ENCODE measurements at regions not wholly inside any gene's neighbourhood (a gene's known extent, or its start where the extent isn't known, plus 50 kb on each side); places are given as distances from the start of the nearest gene placed in this dataset.

GRCh38 chr6:170117111-170117972 lies 173.5 kb downstream of the DLL1 start:
- no peak for DNase-seq (ENCODE audit: extremely low read depth in 1 of 2, low read depth in 1 of 2)

- no peak for DNase-seq (ENCODE audit: extremely low read depth in 1 of 2, low read depth in 1 of 2)
Observed at GRCh38 chr6:170116636-170117035, 174.2 kb downstream of the DLL1 start.

- no peak for DNase-seq (ENCODE audit: extremely low read depth in 1 of 2, low read depth in 1 of 2)
Observed at GRCh38 chr6:170114956-170115855, 175.7 kb downstream of the DLL1 start.

- DNase-seq (ENCODE audit: extremely low read depth in 1 of 2, low read depth in 1 of 2): no peak
Observed at GRCh38 chr6:170114187-170114945, 176.5 kb downstream of the DLL1 start.

GRCh38 chr6:170113141-170113540 lies 177.7 kb downstream of the DLL1 start:
- no peak for DNase-seq (ENCODE audit: extremely low read depth in 1 of 2, low read depth in 1 of 2)

GRCh38 chr6:170112583-170112860 lies 178.4 kb downstream of the DLL1 start:
- DNase-seq (ENCODE audit: extremely low read depth in 1 of 2, low read depth in 1 of 2): no peak

DNA sequence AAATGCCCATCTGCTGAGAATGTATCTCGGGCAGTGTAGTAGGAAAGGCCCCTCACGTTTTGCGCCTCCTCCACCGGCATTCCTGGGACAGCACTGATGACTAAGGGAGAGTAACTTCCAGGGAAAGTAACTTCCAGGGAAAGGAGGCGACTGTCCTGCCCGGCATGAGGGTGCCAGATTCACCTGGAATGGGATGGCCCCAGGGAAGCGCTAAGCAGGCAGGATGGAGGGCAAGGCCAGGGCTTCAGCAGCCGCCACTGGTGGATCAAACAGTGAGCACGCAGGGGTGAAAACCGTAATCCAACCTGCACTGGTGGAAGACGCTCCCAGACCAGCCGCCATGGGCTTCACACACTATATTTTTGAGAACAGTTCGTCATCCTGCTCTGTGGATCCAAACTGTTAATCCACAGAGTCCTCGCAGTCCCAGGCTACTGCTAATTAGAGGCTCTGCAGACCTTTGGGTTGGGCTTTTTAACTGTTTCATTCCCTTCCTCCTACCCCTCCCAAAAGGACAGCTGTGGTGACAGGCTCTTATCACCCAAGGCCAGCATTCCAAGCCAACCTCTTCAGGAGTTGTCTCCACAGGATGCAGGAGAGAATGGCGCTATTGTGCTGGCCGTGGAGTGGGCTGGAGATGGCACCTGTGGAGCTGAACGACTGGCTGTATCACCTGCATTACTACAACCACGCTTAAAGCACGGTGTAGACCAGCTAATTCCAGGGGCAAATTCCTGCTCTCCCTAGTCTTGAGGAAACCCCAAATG lies 178.9 kb downstream of the DLL1 start:
- DNase-seq (ENCODE audit: extremely low read depth in 1 of 2, low read depth in 1 of 2): no peak

GRCh38 chr6:170111141-170111664 lies 179.7 kb downstream of the DLL1 start:
- no peak for DNase-seq (ENCODE audit: extremely low read depth in 1 of 2, low read depth in 1 of 2)

DNA sequence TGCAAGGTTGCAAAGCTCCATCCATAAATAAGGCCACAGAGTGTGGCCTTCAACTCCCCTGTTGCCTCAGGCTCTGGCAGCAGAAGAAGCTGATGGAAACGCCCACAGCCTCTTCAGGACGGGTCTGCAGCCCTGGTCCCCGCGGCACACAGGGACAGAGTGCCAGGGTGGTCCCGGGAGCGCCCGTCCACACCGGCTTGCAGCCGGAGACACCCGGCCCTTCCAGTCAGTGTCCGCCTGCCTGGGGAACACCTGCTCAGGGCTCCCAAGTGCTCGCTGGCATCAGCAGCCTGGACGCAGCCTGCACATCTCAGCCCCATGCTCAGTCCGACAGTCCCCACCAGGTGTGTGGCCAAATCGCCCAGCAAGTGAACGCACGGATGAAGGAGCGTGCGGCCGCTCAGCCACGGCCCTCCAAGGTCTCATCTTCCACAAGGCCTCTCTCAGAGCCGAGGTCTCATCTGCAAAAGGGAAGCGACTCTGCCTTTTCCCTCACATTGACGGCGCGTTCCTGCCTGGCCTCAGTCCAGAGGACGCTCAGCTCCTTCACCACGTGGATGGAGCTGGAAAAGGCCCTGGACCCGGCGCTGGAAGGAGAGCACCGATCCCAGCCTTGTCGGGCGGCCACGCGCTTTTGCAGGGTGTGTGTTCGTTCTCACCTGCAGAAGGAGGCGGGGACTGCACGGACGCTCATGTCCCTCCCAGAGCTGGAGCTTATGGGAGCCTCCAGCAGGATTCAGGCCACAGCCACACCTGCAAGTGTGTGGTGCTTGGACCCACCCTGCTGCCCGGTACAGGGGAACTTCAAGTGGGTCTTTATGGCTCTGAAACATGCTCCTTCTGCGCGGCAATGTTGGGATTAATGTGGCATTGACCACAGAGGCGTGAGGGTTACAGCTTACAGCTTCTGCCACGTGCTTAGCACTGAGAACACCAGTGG lies 180.4 kb downstream of the DLL1 start:
- DNase-seq (ENCODE audit: extremely low read depth in 1 of 2, low read depth in 1 of 2): no peak

- DNase-seq (ENCODE audit: extremely low read depth in 1 of 2, low read depth in 1 of 2): no peak
Observed at GRCh38 chr6:170108890-170109587, 181.8 kb downstream of the DLL1 start.

DNA sequence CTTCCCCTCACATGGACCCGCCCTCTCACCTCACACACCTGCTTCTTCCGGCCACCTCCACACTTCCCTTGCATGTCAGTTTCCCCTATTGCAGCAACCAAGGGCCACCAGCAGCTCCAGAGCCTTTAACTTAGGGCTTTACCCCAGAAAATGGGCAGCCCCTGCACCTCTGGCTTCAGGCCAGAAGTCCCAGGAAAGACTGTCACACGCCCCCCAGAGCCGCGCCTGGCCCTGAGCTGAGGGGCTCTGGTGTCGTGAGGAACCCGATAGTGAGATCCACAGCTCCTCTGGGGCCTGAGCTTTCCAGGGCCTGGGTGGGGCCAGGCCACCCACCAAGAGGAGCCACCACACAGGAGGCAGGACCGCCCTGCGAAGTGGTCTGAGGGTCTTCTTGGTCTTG lies 182.4 kb downstream of the DLL1 start:
- no peak for DNase-seq (ENCODE audit: extremely low read depth in 1 of 2, low read depth in 1 of 2)

GRCh38 chr6:170107606-170108222 lies 183.2 kb downstream of the DLL1 start:
- DNase-seq (ENCODE audit: extremely low read depth in 1 of 2, low read depth in 1 of 2): no peak

- DNase-seq (ENCODE audit: extremely low read depth in 1 of 2, low read depth in 1 of 2): no peak
Observed at GRCh38 chr6:170106906-170107525, 183.9 kb downstream of the DLL1 start.

DNA sequence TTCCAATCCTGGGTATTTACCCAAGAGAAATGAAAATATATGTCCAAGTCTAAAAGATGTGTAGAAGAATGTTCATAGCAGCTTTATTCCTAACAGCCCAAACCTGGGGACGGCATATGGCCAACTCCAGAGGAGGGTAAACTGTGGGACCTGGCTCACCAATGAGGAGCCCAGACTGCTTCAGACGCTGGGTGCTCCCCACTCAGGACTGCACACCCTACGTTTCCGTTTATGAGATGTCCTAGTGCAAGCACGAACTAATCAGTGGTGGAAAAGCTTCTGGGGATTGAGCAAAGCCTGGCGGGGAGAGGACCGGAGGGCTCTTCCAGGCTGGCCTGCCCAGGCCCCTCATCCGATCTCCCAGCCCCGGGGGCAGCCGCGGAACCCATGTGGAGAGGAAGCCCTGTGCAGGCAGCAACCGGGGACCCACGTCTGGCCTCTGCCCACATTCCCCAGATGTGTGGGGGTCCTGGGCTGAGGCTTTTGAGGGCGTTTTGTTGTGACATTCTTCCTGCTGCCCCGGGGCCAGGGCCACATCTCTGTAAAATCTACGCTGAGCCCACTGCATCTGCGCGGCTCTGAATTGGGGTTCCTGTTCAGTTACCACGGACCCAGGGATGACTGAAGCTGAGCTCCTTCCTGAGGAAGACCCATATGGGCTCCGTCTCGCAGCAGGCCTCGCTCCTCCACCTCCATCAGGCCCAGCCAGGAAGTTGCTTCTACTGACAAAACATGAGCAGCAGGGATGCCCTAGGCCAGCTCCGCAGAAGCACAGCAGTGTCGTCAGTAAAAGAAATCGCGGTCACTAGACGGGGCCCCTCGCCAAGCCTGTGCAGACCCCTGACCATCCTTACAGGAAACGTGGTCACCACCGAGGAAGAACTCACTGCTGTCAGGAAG lies 188.0 kb downstream of the DLL1 start:
- DNase-seq (ENCODE audit: extremely low read depth in 1 of 2, low read depth in 1 of 2): no peak

- no peak for DNase-seq (ENCODE audit: extremely low read depth in 1 of 2, low read depth in 1 of 2)
Observed at GRCh38 chr6:170102038-170102437, 188.8 kb downstream of the DLL1 start.

- DNase-seq (ENCODE audit: extremely low read depth in 1 of 2, low read depth in 1 of 2): no peak
Observed at GRCh38 chr6:170101281-170102035, 189.4 kb downstream of the DLL1 start.

Data from activated CD8-positive, alpha-beta memory T cell treated with anti-CD3 and anti-CD28 coated beads for 1 hour (primary cell).